PC-3 (cell line): ENCODE measurements at regions not wholly inside any gene's neighbourhood (a gene's known extent, or its start where the extent isn't known, plus 50 kb on each side); places are given as distances from the start of the nearest gene placed in this dataset.

Experiments used
- ATAC-seq: fragments of 200-7000 bp; cut with Tn5 transposase; 2 replicates; pipeline ENCODE4 v1.9.1; 2020; ENCODE audit warnings: mild to moderate bottlenecking, moderate library complexity
- BruUV-seq: library from RNA; stranded (reverse); fragments of 400-500 nt; replicated peaks from 2 replicates; lab custom pipeline; 2021; lab: Mats Ljungman, UMichigan
- CTCF ChIA-PET: fragments of 300-600 bp; sonication (Branson Sonifier 250); formaldehyde crosslinking; loops from one replicate; lab custom pipeline; 2022; ENCODE audit warnings: antibody characterized with exemption; lab: Charles Lee
- POLR2A ChIA-PET: fragments of 300-600 bp; sonication (Branson Sonifier 250); formaldehyde crosslinking; loops from one replicate; lab custom pipeline; 2022; ENCODE audit warnings: antibody characterized with exemption; ENCODE audit not compliant: unreplicated experiment; lab: Charles Lee
- DNase-seq: peaks from one replicate; pipeline ENCODE4 v3.0.0-alpha.2; 2015
- H2AFZ ChIP-seq: fragments of 300-600 bp; sonication (generic); 2 replicates; pipeline ENCODE4 v1.6.0; 2016; ENCODE audit warnings: antibody characterized with exemption, low read length
- H3F3A ChIP-seq: fragments of 300-600 bp; sonication (generic); one replicate; pipeline ENCODE4 v1.6.0; 2017; ENCODE audit warnings: antibody characterized with exemption, low read length, control low read depth, mild to moderate bottlenecking; ENCODE audit not compliant: unreplicated experiment
- H3K27ac ChIP-seq: fragments of 300-600 bp; sonication (generic); 2 replicates; pipeline ENCODE4 v1.5.1; 2016; ENCODE audit warnings: mild to moderate bottlenecking, low read length
- H3K27me3 ChIP-seq: fragments of 300-600 bp; sonication (generic); 2 replicates; pipeline ENCODE4 v1.6.1; 2016; ENCODE audit warnings: low read length, mixed read lengths
- H3K36me3 ChIP-seq: fragments of 300-600 bp; sonication (generic); 2 replicates; pipeline ENCODE4 v1.6.1; 2016; ENCODE audit warnings: low read depth, mixed run types, low read length, mixed read lengths
- H3K4me1 ChIP-seq: fragments of 300-600 bp; sonication (generic); 2 replicates; pipeline ENCODE4 v1.5.1; 2016; ENCODE audit warnings: low read length; ENCODE audit not compliant: insufficient read depth
- H3K4me2 ChIP-seq: fragments of 300-600 bp; sonication (generic); 2 replicates; pipeline ENCODE4 v1.6.0; 2016; ENCODE audit warnings: low read length
- H3K4me3 ChIP-seq: fragments of 300-600 bp; sonication (generic); 2 replicates; pipeline ENCODE4 v1.5.1; 2016; ENCODE audit warnings: mild to moderate bottlenecking, low read length, mixed read lengths
- H3K79me2 ChIP-seq: fragments of 300-600 bp; sonication (generic); 2 replicates; pipeline ENCODE4 v1.6.1; 2017; ENCODE audit warnings: low read length, mixed read lengths
- H3K9ac ChIP-seq: fragments of 300-600 bp; sonication (generic); 2 replicates; pipeline ENCODE4 v1.6.0; 2016; ENCODE audit warnings: mild to moderate bottlenecking, low read length
- H3K9me2 ChIP-seq: fragments of 300-600 bp; sonication (generic); replicated peaks from 2 replicates; pipeline ENCODE4 v1.6.1; 2016; ENCODE audit warnings: mixed run types, low read length, mixed read lengths
- H3K9me3 ChIP-seq: fragments of 300-600 bp; sonication (generic); 2 replicates; pipeline ENCODE4 v1.6.1; 2016; ENCODE audit warnings: low read length, mixed read lengths
- H4K20me1 ChIP-seq: fragments of 300-600 bp; sonication (generic); 2 replicates; pipeline ENCODE4 v1.6.1; 2016; ENCODE audit warnings: low read length, mixed read lengths
- EZH2 ChIP-seq: fragments of 300-600 bp; sonication (generic); IDR thresholded peaks from one replicate; pipeline ENCODE4 v1.6.1; 2017; ENCODE audit warnings: antibody characterized with exemption, mild to moderate bottlenecking, low read length; ENCODE audit not compliant: unreplicated experiment
- EZH2phosphoT487 ChIP-seq: fragments of 300-600 bp; sonication (generic); IDR thresholded peaks from 2 replicates; pipeline ENCODE4 v1.6.1; 2018; ENCODE audit warnings: mild to moderate bottlenecking, antibody characterized with exemption, low read length, borderline replicate concordance
- intact Hi-C: fragments of 100-400 bp; cut with micrococcal nuclease; formaldehyde crosslinking; loops from 2 replicates; pipeline ENCODE4 v1.9.0; 2023
- TF ChIP-seq, protein P1 (sequence below): fragments of 300-600 bp; sonication (generic); conservative IDR thresholded peaks from 2 replicates; pipeline ENCODE4 v1.5.1; 2017; ENCODE audit warnings: antibody characterized with exemption, low read depth, mild to moderate bottlenecking, low read length

DNA sequence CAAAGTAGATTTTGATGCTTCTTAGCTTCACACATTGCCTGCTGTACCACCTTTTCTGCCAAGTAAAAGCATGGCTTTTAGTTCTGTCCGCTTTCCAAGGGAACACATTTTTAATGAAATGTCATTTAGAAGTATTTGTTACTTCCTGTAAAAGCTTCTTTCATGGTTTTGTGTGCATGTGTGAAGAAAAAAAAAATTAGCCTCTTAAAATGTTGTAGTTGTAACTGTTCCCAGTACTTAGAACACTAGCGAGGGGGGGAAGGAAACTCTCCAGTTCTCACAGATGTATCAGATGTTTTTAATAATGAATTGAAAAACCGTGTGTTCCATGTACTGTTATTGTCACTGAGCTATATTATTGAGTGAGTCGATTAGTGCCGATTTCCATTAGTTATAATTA lies 568.3 kb upstream of the ADGRL2 start:
- no peaks in the 10 kb centered on the region for H3K9me2 ChIP-seq
- no peak overlapping the region for H3K9ac ChIP-seq
- no peak for DNase-seq
- no peak overlapping the region for H3K27ac ChIP-seq
- no peak overlapping the region for H3K4me2 ChIP-seq
- H3K4me3 ChIP-seq: no peak overlapping the region
- POLR2A ChIA-PET: no interaction called here
- no peak for ATAC-seq
- TF ChIP-seq EZH2phosphoT487: no peak
- no peaks in the 10 kb centered on the region for H3K36me3 ChIP-seq
- no peaks in the 10 kb centered on the region for H4K20me1 ChIP-seq
- H3K9me3 ChIP-seq: no peaks in the 10 kb centered on the region
- H3F3A ChIP-seq: no peaks in the 10 kb centered on the region
- intact Hi-C loops: no loop called here
- H3K27me3 ChIP-seq: peaks cover 26% of the 10 kb centered on the region; the same call in 1 of the 2 replicates
- no TSS peak for BruUV-seq
- no peak overlapping the region for H2AFZ ChIP-seq
- CTCF ChIA-PET: no interaction called here
- H3K79me2 ChIP-seq: no peaks in the 10 kb centered on the region
- H3K4me1 ChIP-seq: no peaks in the 10 kb centered on the region

DNA sequence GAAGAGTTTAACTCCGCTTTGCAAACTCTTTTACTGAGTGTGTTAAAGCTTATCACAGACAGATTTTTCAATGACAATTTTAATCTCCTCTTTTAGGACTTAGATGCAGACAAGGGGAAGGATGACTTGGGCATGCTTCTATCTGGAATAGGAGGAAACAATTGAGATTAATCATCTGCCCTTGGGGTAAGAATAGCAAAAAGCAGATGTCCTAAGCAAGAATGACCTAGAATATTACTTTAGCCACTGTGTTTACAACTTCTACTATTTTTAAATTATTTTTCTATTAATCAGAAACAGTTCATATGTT lies 569.0 kb upstream of the ADGRL2 start:
- H3K9ac ChIP-seq: no peak overlapping the region
- H4K20me1 ChIP-seq: no peaks in the 10 kb centered on the region
- no peak for DNase-seq
- no peak overlapping the region for H3K27ac ChIP-seq
- ChIA-PET POLR2A (no interaction called here), CTCF (no interaction called here)
- intact Hi-C loops: no loop called here
- H3K36me3 ChIP-seq: no peaks in the 10 kb centered on the region
- H3K4me1 ChIP-seq: no peaks in the 10 kb centered on the region
- H3K4me2 ChIP-seq: no peak overlapping the region
- TF ChIP-seq, protein P1, sequence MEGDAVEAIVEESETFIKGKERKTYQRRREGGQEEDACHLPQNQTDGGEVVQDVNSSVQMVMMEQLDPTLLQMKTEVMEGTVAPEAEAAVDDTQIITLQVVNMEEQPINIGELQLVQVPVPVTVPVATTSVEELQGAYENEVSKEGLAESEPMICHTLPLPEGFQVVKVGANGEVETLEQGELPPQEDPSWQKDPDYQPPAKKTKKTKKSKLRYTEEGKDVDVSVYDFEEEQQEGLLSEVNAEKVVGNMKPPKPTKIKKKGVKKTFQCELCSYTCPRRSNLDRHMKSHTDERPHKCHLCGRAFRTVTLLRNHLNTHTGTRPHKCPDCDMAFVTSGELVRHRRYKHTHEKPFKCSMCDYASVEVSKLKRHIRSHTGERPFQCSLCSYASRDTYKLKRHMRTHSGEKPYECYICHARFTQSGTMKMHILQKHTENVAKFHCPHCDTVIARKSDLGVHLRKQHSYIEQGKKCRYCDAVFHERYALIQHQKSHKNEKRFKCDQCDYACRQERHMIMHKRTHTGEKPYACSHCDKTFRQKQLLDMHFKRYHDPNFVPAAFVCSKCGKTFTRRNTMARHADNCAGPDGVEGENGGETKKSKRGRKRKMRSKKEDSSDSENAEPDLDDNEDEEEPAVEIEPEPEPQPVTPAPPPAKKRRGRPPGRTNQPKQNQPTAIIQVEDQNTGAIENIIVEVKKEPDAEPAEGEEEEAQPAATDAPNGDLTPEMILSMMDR: no peak
- no peak for TF ChIP-seq EZH2
- TF ChIP-seq EZH2phosphoT487: no peak
- BruUV-seq: no TSS peak
- ATAC-seq: no peak
- H3K9me3 ChIP-seq: no peaks in the 10 kb centered on the region
- peaks cover 33% of the 10 kb centered on the region; the same call in 1 of the 2 replicates for H3K27me3 ChIP-seq
- no peaks in the 10 kb centered on the region for H3F3A ChIP-seq
- H3K9me2 ChIP-seq: no peaks in the 10 kb centered on the region
- no peaks in the 10 kb centered on the region for H3K79me2 ChIP-seq
- no peak overlapping the region for H2AFZ ChIP-seq
- no peak overlapping the region for H3K4me3 ChIP-seq

DNA sequence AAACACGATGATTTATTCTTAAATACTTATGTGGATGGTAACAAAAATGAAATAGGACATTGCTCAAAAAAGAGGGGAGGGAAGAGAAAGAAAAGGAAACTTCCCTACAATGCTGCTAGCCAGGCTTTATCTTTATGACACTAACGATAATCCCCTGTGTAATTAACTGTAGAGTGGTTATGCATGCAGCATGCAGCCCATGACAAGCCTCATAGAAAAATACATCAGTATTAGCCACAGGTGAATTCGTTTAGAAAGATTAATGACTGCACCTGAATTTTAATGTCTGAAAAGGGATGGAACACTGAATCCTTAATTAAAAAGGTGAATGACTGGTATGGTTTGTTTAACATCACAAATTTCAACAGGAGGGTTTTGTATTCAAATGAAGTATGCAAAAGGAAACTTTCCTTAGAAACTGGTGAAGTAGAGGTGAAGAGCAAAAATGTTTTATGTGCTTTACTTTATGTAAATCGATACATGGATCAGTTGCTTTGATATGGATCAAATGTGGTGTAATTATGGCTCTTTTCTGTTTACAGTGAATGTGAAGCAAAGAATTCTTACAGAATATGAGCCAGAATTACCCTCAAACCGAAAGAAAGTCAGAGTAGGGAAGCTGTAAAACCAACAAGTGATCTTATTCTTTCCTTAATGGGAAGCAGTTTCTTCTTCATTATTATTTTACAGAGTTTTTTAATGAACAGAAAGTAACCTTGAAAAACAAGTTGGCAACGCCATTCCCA lies 569.6 kb upstream of the ADGRL2 start:
- no peak overlapping the region for H3K4me2 ChIP-seq

More for the DNA sequence above, 569.6 kb upstream of the ADGRL2 start:
- Histone ChIP-seq H3K9me2 (no peaks in the 10 kb centered on the region), H4K20me1 (no peaks in the 10 kb centered on the region), H3K27me3 (peaks cover 38% of the 10 kb centered on the region; the same call in 1 of the 2 replicates), H3K79me2 (no peaks in the 10 kb centered on the region), H3K9me3 (no peaks in the 10 kb centered on the region), H3K27ac (no peak overlapping the region), H3K4me3 (no peak overlapping the region), H3F3A (no peaks in the 10 kb centered on the region), H3K9ac (no peak overlapping the region), H2AFZ (no peak overlapping the region), H3K4me1 (no peaks in the 10 kb centered on the region), H3K36me3 (no peaks in the 10 kb centered on the region)
- DNase-seq (no peak), ATAC-seq (no peak)
- TF ChIP-seq EZH2: no peak
- TF ChIP-seq, protein P1: no peak
- intact Hi-C loops: no loop called here
- no TSS peak for BruUV-seq
- CTCF ChIA-PET: no interaction called here
- POLR2A ChIA-PET: no interaction called here
